ENCODE measurements at regions not wholly inside any gene's neighbourhood (a gene's known extent, or its start where the extent isn't known, plus 50 kb on each side); places are given as distances from the start of the nearest gene placed in this dataset.

GRCh38 chr14:101113108-101113612 is 209.6 kb upstream of the RTL1 start:
- Histone ChIP-seq H3K27ac (ENCODE audit: low read length) (no peak overlapping the region), H3K4me3 (ENCODE audit: low read length) (no peak overlapping the region), H3K4me1 (ENCODE audit: control insufficient read depth, insufficient read depth, low read length) (no peaks in the 10 kb centered on the region), H3K27me3 (ENCODE audit: control insufficient read depth, insufficient read depth, low read length) (no peaks in the 10 kb centered on the region), H3K36me3 (ENCODE audit: control insufficient read depth, insufficient read depth, low read length) (no peaks in the 10 kb centered on the region), H3K9me3 (ENCODE audit: control insufficient read depth, insufficient read depth, low read length) (no peaks in the 10 kb centered on the region)
- intact Hi-C loops (cut with micrococcal nuclease) = no loop called here
- ATAC-seq (no peak), DNase-seq (no peak)
- WGBS (ENCODE audit: insufficient coverage) = 87% methylated on average over 9 of the region's 9 CpGs
- Mint-ChIP-seq H3K27me3 (ENCODE audit: low read depth in 2 of 2) (peaks cover 5 to 6% of the 10 kb centered on the region in 2 donors), H3K36me3 (no peaks in the 10 kb centered on the region), H3K9me3 (no peaks in the 10 kb centered on the region), H3K4me1 (no peaks in the 10 kb centered on the region), H3K4me3 (no peak overlapping the region), H3K27ac (no peak overlapping the region)
- no peak for TF ChIP-seq CTCF (IDR thresholded peaks at IDR 0.05)

- no peaks in the 10 kb centered on the region for H3K9me3 Mint-ChIP-seq
- no peak overlapping the region for H3K4me3 Mint-ChIP-seq
- ATAC-seq (no peak), DNase-seq (no peak)
- no peak overlapping the region for H3K27ac Mint-ChIP-seq
- no peaks in the 10 kb centered on the region for H3K9me3 ChIP-seq (ENCODE audit: control insufficient read depth, insufficient read depth, low read length)
- no peak overlapping the region for H3K27ac ChIP-seq (ENCODE audit: low read length)
- no peak overlapping the region for H3K4me3 ChIP-seq (ENCODE audit: low read length)
- H3K27me3 Mint-ChIP-seq (ENCODE audit: low read depth in 2 of 2) = peaks cover 6% of the 10 kb centered on the region in 2 donors
- H3K27me3 ChIP-seq (ENCODE audit: control insufficient read depth, insufficient read depth, low read length) = no peaks in the 10 kb centered on the region
- TF ChIP-seq CTCF (IDR thresholded peaks at IDR 0.05) = no peak
- intact Hi-C loops (cut with micrococcal nuclease) = no loop called here
- H3K36me3 Mint-ChIP-seq = no peaks in the 10 kb centered on the region
- no peaks in the 10 kb centered on the region for H3K4me1 ChIP-seq (ENCODE audit: control insufficient read depth, insufficient read depth, low read length)
- peaks cover 0 to 2% of the 10 kb centered on the region in 2 donors for H3K4me1 Mint-ChIP-seq
- WGBS (ENCODE audit: insufficient coverage) = 81% methylated on average over 16 of the region's 16 CpGs
- no peaks in the 10 kb centered on the region for H3K36me3 ChIP-seq (ENCODE audit: control insufficient read depth, insufficient read depth, low read length)
These were observed 210.6 kb upstream of the RTL1 start for GRCh38 chr14:101113835-101114725.

GRCh38 chr14:101114726-101115515 is 211.4 kb upstream of the RTL1 start:
- intact Hi-C loops (cut with micrococcal nuclease) = no loop called here
- no peaks in the 10 kb centered on the region for H3K9me3 Mint-ChIP-seq
- H3K4me1 Mint-ChIP-seq = peaks cover 3 to 8% of the 10 kb centered on the region in 2 donors
- peaks cover 6 to 10% of the 10 kb centered on the region in 2 donors for H3K27me3 Mint-ChIP-seq (ENCODE audit: low read depth in 2 of 2)
- WGBS (ENCODE audit: insufficient coverage) = 94% methylated on average over 17 of the region's 19 CpGs
- ATAC-seq (no peak), DNase-seq (no peak)
- H3K9me3 ChIP-seq (ENCODE audit: control insufficient read depth, insufficient read depth, low read length) = no peaks in the 10 kb centered on the region
- H3K36me3 ChIP-seq (ENCODE audit: control insufficient read depth, insufficient read depth, low read length) = no peaks in the 10 kb centered on the region
- H3K27ac Mint-ChIP-seq = no peak overlapping the region
- H3K4me3 ChIP-seq (ENCODE audit: low read length) = no peak overlapping the region
- no peaks in the 10 kb centered on the region for H3K27me3 ChIP-seq (ENCODE audit: control insufficient read depth, insufficient read depth, low read length)
- no peaks in the 10 kb centered on the region for H3K36me3 Mint-ChIP-seq
- peaks cover 6% of the 10 kb centered on the region for H3K4me1 ChIP-seq (ENCODE audit: control insufficient read depth, insufficient read depth, low read length)
- H3K27ac ChIP-seq (ENCODE audit: low read length) = no peak overlapping the region
- H3K4me3 Mint-ChIP-seq = no peak overlapping the region
- no peak for TF ChIP-seq CTCF (IDR thresholded peaks at IDR 0.05)
